ENCODE measurements at regions not wholly inside any gene's neighbourhood (a gene's known extent, or its start where the extent isn't known, plus 50 kb on each side); places are given as distances from the start of the nearest gene placed in this dataset.

DNA sequence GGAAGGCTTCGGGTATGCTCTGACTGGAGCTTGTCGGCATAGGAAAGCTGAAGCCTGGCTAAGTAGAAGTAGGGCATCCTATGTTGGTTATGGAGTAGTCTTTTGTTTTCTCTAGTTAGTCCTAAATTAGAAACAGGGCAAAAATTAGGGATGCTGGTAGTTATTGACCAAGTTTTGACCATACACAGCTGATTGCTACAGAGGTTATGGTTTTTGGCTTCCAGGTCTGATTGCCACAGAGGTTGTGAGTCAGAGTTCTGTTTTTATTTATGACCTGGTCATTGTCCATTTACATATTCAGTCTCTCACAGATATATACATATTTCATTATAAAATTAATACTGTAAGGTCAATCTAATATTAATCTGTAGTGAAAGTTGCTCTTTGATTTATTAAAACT is 219.2 kb downstream of the FSCB start:
- Histone ChIP-seq H3K9ac (ENCODE audit: low read depth, low read length) (no peak overlapping the region), H3K27me3 (ENCODE audit: control insufficient read depth, insufficient read depth, low read length) (no peaks in the 10 kb centered on the region), H3K4me1 (ENCODE audit: control insufficient read depth, insufficient read depth, low read length) (no peaks in the 10 kb centered on the region), H3K9me3 (replicated peaks; ENCODE audit: low read length) (no peaks in the 10 kb centered on the region), H3K4me3 (ENCODE audit: low read length) (no peak overlapping the region), H3K36me3 (ENCODE audit: insufficient read depth, low read length) (no peaks in the 10 kb centered on the region), H3K4me2 (ENCODE audit: low read length) (no peak overlapping the region)

GRCh38 chr14:44286201-44286600 is 220.9 kb downstream of the FSCB start:
- H3K9ac ChIP-seq (ENCODE audit: low read depth, low read length) = no peak overlapping the region
- H3K4me3 ChIP-seq (ENCODE audit: low read length) = no peak overlapping the region
- no peaks in the 10 kb centered on the region for H3K36me3 ChIP-seq (ENCODE audit: insufficient read depth, low read length)
- H3K4me1 ChIP-seq (ENCODE audit: control insufficient read depth, insufficient read depth, low read length) = no peaks in the 10 kb centered on the region
- H3K27me3 ChIP-seq (ENCODE audit: control insufficient read depth, insufficient read depth, low read length) = no peaks in the 10 kb centered on the region
- H3K9me3 ChIP-seq (replicated peaks; ENCODE audit: low read length) = no peaks in the 10 kb centered on the region
- no peak overlapping the region for H3K4me2 ChIP-seq (ENCODE audit: low read length)

DNA sequence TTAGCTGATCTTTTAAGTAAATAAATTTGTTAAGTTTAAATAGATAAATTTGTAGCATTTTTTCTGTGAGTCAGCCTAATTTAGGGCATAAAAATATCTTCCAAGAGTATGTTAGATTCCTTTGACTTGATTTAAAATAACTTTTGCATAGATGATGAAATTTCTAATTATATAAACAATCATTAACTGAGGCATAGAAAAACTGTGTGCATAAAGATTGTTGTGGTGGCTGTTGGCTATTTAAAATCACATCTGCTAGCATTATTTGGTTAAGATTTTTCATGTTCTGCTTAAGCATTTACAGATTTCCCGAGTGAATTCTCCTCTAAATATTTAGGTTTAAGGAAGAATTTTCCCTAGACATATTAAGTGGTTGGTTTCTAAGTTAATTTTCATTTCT is 223.2 kb downstream of the FSCB start:
- Histone ChIP-seq H3K27me3 (ENCODE audit: control insufficient read depth, insufficient read depth, low read length) (no peaks in the 10 kb centered on the region), H3K9me3 (replicated peaks; ENCODE audit: low read length) (no peaks in the 10 kb centered on the region), H3K4me1 (ENCODE audit: control insufficient read depth, insufficient read depth, low read length) (no peaks in the 10 kb centered on the region), H3K36me3 (ENCODE audit: insufficient read depth, low read length) (no peaks in the 10 kb centered on the region), H3K9ac (ENCODE audit: low read depth, low read length) (no peak overlapping the region), H3K4me3 (ENCODE audit: low read length) (no peak overlapping the region), H3K4me2 (ENCODE audit: low read length) (no peak overlapping the region)

- H3K9ac ChIP-seq (ENCODE audit: low read depth, low read length) = no peak overlapping the region
- no peak overlapping the region for H3K4me2 ChIP-seq (ENCODE audit: low read length)
- H3K27me3 ChIP-seq (ENCODE audit: control insufficient read depth, insufficient read depth, low read length) = no peaks in the 10 kb centered on the region
- no peak overlapping the region for H3K4me3 ChIP-seq (ENCODE audit: low read length)
- no peaks in the 10 kb centered on the region for H3K9me3 ChIP-seq (replicated peaks; ENCODE audit: low read length)
- H3K4me1 ChIP-seq (ENCODE audit: control insufficient read depth, insufficient read depth, low read length) = no peaks in the 10 kb centered on the region
- no peaks in the 10 kb centered on the region for H3K36me3 ChIP-seq (ENCODE audit: insufficient read depth, low read length)
These were observed 227.7 kb downstream of the FSCB start for GRCh38 chr14:44279357-44279756.

- Histone ChIP-seq H3K9me3 (replicated peaks; ENCODE audit: low read length) (peaks cover 7% of the 10 kb centered on the region), H3K36me3 (ENCODE audit: insufficient read depth, low read length) (no peaks in the 10 kb centered on the region), H3K27me3 (ENCODE audit: control insufficient read depth, insufficient read depth, low read length) (no peaks in the 10 kb centered on the region), H3K4me1 (ENCODE audit: control insufficient read depth, insufficient read depth, low read length) (no peaks in the 10 kb centered on the region), H3K4me2 (ENCODE audit: low read length) (no peak overlapping the region), H3K9ac (ENCODE audit: low read depth, low read length) (no peak overlapping the region), H3K4me3 (ENCODE audit: low read length) (no peak overlapping the region)
These were observed 235.4 kb downstream of the FSCB start for GRCh38 chr14:44271637-44272036.

DNA sequence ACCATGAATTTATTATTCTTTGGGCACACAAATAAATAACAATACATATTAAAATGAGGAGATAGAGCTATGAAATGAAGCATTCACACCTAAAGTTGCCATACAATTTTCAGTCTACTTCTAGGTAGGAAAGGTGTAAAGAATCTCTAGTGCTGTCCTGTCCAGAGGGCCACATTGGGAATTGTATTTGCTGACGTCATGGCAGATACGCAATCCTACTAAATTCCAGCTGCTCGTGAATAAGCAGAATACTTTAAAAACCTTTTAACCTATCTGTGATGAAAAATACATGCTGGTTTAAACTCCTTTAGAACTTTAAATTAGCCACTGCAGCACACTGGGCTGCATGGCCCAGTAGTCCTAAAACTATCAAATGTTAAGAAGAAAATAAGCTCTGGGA is 236.1 kb downstream of the FSCB start:
- H3K9ac ChIP-seq (ENCODE audit: low read depth, low read length) = no peak overlapping the region
- no peaks in the 10 kb centered on the region for H3K36me3 ChIP-seq (ENCODE audit: insufficient read depth, low read length)
- no peaks in the 10 kb centered on the region for H3K4me1 ChIP-seq (ENCODE audit: control insufficient read depth, insufficient read depth, low read length)
- no peak overlapping the region for H3K4me2 ChIP-seq (ENCODE audit: low read length)
- H3K9me3 ChIP-seq (replicated peaks; ENCODE audit: low read length) = peaks cover 7% of the 10 kb centered on the region
- H3K27me3 ChIP-seq (ENCODE audit: control insufficient read depth, insufficient read depth, low read length) = no peaks in the 10 kb centered on the region
- no peak overlapping the region for H3K4me3 ChIP-seq (ENCODE audit: low read length)

GRCh38 chr14:44265246-44265645 is 241.8 kb downstream of the FSCB start:
- Histone ChIP-seq H3K4me2 (ENCODE audit: low read length) (no peak overlapping the region), H3K9ac (ENCODE audit: low read depth, low read length) (no peak overlapping the region), H3K27me3 (ENCODE audit: control insufficient read depth, insufficient read depth, low read length) (no peaks in the 10 kb centered on the region), H3K9me3 (replicated peaks; ENCODE audit: low read length) (peaks cover 23% of the 10 kb centered on the region), H3K4me3 (ENCODE audit: low read length) (no peak overlapping the region), H3K36me3 (ENCODE audit: insufficient read depth, low read length) (no peaks in the 10 kb centered on the region), H3K4me1 (ENCODE audit: control insufficient read depth, insufficient read depth, low read length) (no peaks in the 10 kb centered on the region)

- no peak overlapping the region for H3K4me2 ChIP-seq (ENCODE audit: low read length)
- no peaks in the 10 kb centered on the region for H3K36me3 ChIP-seq (ENCODE audit: insufficient read depth, low read length)
- H3K4me3 ChIP-seq (ENCODE audit: low read length) = no peak overlapping the region
- no peak overlapping the region for H3K9ac ChIP-seq (ENCODE audit: low read depth, low read length)
- no peaks in the 10 kb centered on the region for H3K4me1 ChIP-seq (ENCODE audit: control insufficient read depth, insufficient read depth, low read length)
- no peaks in the 10 kb centered on the region for H3K9me3 ChIP-seq (replicated peaks; ENCODE audit: low read length)
- H3K27me3 ChIP-seq (ENCODE audit: control insufficient read depth, insufficient read depth, low read length) = no peaks in the 10 kb centered on the region
These were observed 291.4 kb downstream of the FSCB start for GRCh38 chr14:44215660-44216059.

DNA sequence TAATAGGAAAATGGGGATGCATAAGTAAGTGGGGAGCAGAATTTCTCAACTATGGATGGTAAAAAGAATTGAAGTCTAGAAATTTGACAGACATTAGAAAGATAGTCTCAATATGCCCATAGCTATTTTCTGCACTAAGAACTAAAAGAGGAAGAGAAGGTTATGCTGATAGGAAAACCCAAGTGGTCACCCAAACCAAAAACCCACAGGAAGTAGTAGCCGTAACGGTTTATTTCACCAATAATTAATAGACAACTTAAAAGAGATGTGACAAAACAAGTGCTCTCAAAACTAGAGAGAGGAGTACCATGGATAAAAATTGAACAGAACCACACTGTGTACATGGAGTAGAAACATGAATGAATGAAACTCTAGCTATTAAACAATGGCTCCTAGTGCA is 295.4 kb downstream of the FSCB start:
- no peaks in the 10 kb centered on the region for H3K4me1 ChIP-seq (ENCODE audit: control insufficient read depth, insufficient read depth, low read length)
- no peaks in the 10 kb centered on the region for H3K9me3 ChIP-seq (replicated peaks; ENCODE audit: low read length)
- H3K4me3 ChIP-seq (ENCODE audit: low read length) = no peak overlapping the region
- H3K27me3 ChIP-seq (ENCODE audit: control insufficient read depth, insufficient read depth, low read length) = no peaks in the 10 kb centered on the region
- H3K9ac ChIP-seq (ENCODE audit: low read depth, low read length) = no peak overlapping the region
- no peaks in the 10 kb centered on the region for H3K36me3 ChIP-seq (ENCODE audit: insufficient read depth, low read length)
- H3K4me2 ChIP-seq (ENCODE audit: low read length) = no peak overlapping the region

- Histone ChIP-seq H3K4me3 (ENCODE audit: low read length) (no peak overlapping the region), H3K36me3 (ENCODE audit: insufficient read depth, low read length) (no peaks in the 10 kb centered on the region), H3K9ac (ENCODE audit: low read depth, low read length) (no peak overlapping the region), H3K9me3 (replicated peaks; ENCODE audit: low read length) (no peaks in the 10 kb centered on the region), H3K4me1 (ENCODE audit: control insufficient read depth, insufficient read depth, low read length) (no peaks in the 10 kb centered on the region), H3K4me2 (ENCODE audit: low read length) (no peak overlapping the region), H3K27me3 (ENCODE audit: control insufficient read depth, insufficient read depth, low read length) (no peaks in the 10 kb centered on the region)
These were observed 302.8 kb downstream of the FSCB start for GRCh38 chr14:44204061-44204835.

DNA sequence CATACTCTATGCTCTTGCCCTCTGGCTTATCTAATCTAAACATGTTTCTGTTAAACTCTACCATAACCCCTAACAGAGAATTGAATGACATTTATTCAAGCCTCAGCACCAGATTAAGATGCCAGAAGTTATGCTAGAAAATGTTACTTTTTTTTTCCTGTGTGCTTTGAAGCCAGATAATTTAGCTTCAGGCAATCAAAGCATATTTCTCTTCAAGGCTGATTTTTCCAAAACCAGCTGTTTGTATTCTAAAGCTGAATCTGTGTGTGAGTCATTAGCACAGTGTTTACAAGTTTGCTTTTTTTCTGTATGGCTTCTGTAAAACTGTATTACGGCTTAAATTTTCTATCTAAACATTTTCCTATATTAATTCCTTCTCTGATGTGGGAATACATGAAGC is 326.1 kb downstream of the FSCB start:
- Histone ChIP-seq H3K4me1 (ENCODE audit: control insufficient read depth, insufficient read depth, low read length) (no peaks in the 10 kb centered on the region), H3K27me3 (ENCODE audit: control insufficient read depth, insufficient read depth, low read length) (no peaks in the 10 kb centered on the region), H3K4me2 (ENCODE audit: low read length) (no peak overlapping the region), H3K9ac (ENCODE audit: low read depth, low read length) (no peak overlapping the region), H3K4me3 (ENCODE audit: low read length) (no peak overlapping the region), H3K9me3 (replicated peaks; ENCODE audit: low read length) (peaks cover 3% of the 10 kb centered on the region), H3K36me3 (ENCODE audit: insufficient read depth, low read length) (no peaks in the 10 kb centered on the region)

GRCh38 chr14:44170556-44170955 is 336.5 kb downstream of the FSCB start:
- no peaks in the 10 kb centered on the region for H3K36me3 ChIP-seq (ENCODE audit: insufficient read depth, low read length)
- H3K4me2 ChIP-seq (ENCODE audit: low read length) = no peak overlapping the region
- no peak overlapping the region for H3K4me3 ChIP-seq (ENCODE audit: low read length)
- no peak overlapping the region for H3K9ac ChIP-seq (ENCODE audit: low read depth, low read length)
- no peaks in the 10 kb centered on the region for H3K9me3 ChIP-seq (replicated peaks; ENCODE audit: low read length)
- no peaks in the 10 kb centered on the region for H3K27me3 ChIP-seq (ENCODE audit: control insufficient read depth, insufficient read depth, low read length)
- no peaks in the 10 kb centered on the region for H3K4me1 ChIP-seq (ENCODE audit: control insufficient read depth, insufficient read depth, low read length)
